Neural progenitor cell (in vitro differentiated cells): ENCODE measurements at regions not wholly inside any gene's neighbourhood (a gene's known extent, or its start where the extent isn't known, plus 50 kb on each side); places are given as distances from the start of the nearest gene placed in this dataset.

Source experiments
- CTCF ChIP-seq: fragments of 200-600 bp; sonication (generic); IDR thresholded peaks from 2 replicates; pipeline ENCODE4 v1.5.1; 2017; ENCODE audit warnings: antibody characterized with exemption, mild to moderate bottlenecking
- EZH2 ChIP-seq: fragments of 200-600 bp; sonication (generic); IDR thresholded peaks from 2 replicates; pipeline ENCODE4 v1.6.1; 2017; ENCODE audit warnings: antibody characterized with exemption, mild to moderate bottlenecking, moderate library complexity

GRCh38 chr22:25404928-25405816 lies 159.3 kb upstream of the GRK3 start:
- TF ChIP-seq EZH2 (no peak), CTCF (no peak)
